SW480 (cell line): ENCODE measurements at regions not wholly inside any gene's neighbourhood (a gene's known extent, or its start where the extent isn't known, plus 50 kb on each side); places are given as distances from the start of the nearest gene placed in this dataset.
"Not testable (repeated sequence)": the region's sequence is repeated elsewhere in the genome, so short reads cannot be mapped to it uniquely, and the experiment has no call there.

Experiments
- DNase-seq: peaks from one replicate; pipeline ENCODE4 v3.0.0-alpha.2; 2016; ENCODE audit warnings: low spot score

DNA sequence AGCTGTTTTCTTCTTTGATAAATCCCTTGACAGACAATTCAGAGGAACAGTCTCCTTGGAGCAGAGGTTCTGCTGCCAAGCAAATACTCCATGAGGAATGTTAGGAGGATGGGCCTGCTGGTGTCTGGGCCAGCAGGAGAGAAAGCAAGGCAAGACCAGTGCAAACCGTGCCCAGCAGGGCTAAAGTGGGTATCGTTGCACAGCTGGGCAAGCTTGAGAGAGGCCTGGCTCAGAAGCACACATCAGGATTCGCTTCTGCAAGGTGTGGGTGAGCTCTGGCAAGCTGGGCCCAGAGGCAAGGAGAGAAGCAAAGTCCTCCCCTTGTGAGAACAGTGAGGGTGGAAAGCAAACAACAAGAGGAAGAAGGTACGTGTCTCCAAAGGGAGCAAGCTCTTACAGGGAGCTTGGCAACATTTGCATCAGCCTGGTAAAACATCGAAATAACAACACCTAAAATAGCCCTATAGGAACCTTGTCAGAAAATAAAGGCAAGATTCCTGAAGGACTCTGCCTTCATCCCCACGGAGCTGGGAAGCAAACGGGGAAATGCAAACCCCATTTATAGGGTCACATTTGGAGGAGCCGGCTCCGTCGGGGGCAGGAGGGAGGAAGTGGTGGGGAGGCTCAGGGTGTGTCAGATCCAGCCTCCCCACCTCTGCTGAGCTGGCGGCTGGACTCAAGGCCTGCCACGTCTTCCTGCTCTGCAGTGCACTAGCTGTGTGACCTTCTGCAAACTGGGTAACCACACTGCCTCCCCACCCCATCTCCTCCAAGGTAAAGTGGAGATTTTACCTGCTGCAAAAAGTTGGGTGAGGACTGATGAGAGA lies 62.3 kb upstream of the HIVEP3 start:
- DNase-seq = no peak

DNA sequence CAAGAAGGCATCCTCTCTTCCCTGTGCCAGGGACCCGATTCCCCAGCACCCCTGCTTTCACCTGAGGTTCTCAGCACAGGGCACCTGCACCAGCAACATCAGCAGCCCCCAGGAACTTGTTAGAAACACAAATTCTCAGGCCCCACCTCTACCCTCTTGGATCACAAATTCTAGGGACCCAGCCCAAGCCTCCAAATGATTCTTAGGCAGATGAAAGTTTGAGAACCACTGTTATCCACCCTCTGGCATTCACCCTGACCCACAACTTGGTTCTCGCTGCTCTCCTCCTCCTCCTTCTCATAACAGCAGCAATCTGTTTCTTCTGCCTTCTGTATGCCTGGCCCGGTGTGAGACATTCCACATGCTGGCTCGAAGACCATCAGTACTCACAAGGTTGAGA lies 60.3 kb upstream of the HIVEP3 start:
- DNase-seq = no peak

DNA sequence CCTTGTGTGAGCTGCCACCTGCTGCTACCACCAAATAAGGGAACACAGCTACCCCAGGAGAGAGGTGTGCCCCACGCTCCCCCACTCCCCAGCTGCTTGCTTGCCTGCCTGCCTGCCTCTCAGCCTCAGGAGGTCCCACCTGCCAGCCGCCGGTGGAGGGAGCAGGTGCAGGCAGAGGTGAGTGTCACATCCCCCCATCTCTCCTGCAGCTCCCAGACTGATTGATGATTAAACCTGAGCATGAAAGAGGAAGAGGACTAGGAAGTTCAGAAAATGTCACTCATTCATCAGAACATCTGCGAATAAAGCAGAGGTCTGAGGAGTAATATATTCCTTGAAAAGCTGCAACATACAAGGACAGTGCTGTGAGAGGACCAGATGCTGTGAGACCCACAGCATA lies 58.6 kb upstream of the HIVEP3 start:
- peak; percentile 57 for DNase-seq

GRCh38 chr1:41976671-41977070 lies 57.9 kb upstream of the HIVEP3 start:
- DNase-seq = no peak

DNA sequence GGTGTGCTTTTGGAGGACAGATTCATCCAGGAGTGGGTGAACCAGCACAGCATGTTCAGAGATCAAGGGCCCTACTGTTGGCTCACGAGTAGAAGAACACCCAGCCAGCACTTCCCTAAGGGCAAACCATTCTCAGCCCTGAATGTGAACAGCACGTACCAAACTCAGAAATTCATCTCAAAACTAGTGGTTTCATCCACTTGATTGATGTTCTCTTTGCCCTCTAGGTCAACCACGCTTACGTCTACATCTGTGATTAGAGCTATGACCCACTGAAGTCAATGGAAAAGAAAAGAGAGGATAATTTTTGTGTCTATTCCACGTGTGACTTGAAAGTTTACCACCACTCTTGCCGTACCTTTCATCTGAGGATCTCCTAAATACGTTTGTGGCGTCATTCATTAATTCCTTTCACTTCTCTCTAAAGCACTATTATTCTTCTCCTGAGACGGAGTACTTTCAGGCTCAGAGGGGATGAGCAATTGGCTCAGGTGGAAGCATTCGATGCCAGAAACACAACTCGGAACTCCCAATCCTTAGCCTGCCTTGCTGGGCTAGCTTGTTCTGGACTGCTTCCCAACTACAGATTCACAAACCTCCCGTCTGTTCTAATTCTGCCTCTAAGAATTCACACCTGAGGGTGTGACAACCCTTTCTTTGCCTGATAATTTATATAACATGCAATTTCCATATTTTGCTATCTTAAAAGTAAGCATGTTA lies 57.3 kb upstream of the HIVEP3 start:
- DNase-seq = no peak

DNA sequence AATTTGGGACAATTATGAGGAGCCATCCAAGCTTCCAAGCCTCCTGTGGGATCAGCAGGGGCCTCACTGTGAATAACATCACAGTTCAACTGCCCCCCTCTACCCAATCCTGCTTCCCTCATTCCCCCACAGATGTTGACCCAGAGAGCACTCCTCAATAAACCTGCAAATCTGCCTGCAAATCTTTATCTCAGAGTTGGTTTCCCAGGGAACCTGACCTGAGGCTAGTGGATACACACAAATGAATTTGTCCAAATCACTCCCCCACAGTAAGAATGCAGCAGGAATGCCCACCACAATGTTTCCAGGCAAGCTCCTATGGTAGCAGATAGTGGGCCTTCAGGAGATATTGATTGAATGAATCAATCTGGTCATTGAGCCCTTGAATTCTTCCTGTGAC lies 56.4 kb upstream of the HIVEP3 start:
- no peak for DNase-seq

- not testable (repeated sequence) for DNase-seq
These were observed 49.8 kb upstream of the HIVEP3 start for GRCh38 chr1:41968557-41968956.
